SIG-M5 treated with dmso at 0.1 percent for 504 hours (cell line): ENCODE measurements at regions not wholly inside any gene's neighbourhood (a gene's known extent, or its start where the extent isn't known, plus 50 kb on each side); places are given as distances from the start of the nearest gene placed in this dataset.
"Not testable (repeated sequence)": the region's sequence is repeated elsewhere in the genome, so short reads cannot be mapped to it uniquely, and the experiment has no call there.

ENCODE experiments used
- DNase-seq: peaks from one replicate; lab custom pipeline; 2025; ENCODE audit not compliant: unreplicated experiment; lab: John Stamatoyannopoulos, UW

DNA sequence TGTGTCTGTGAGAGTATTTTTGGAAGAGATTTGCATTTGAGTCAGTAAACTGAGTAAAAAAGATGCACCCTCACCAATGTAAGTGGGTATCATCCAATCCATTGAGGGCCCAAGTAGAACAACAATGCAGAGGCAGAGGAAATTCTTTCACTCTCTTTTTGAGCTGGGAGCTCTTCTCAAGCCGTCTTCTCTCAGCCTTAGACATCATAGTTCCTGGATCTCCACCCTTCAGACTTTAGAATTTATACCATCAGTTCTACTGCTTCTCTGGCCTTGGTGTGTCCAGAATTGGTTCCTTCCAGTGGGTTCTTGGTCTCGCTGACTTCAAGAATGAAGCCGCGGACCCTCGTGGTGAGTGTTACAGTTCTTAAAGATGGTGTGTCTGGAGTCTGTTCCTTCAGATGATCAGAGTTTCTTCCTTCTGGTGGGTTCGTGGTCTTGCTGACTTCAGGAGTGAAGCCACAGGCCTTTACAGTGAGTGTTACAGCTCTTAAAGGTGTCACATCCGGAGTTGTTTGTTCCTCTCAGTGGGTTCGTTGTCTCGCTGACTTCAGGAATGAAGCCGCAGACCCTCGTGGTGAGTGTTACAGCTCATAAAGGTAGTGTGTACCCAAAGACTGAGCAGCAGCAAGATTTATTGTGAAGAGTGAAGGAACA lies 187.5 kb upstream of the KCNMB2 start:
- DNase-seq: not testable (repeated sequence)

GRCh38 chr3:178349218-178349596 lies 187.0 kb upstream of the KCNMB2 start:
- not testable (repeated sequence) for DNase-seq

- no peak for DNase-seq
Observed at GRCh38 chr3:178350763-178351162, 185.5 kb upstream of the KCNMB2 start.

GRCh38 chr3:178352326-178353005 lies 183.8 kb upstream of the KCNMB2 start:
- DNase-seq: no peak

GRCh38 chr3:178353006-178353694 lies 183.1 kb upstream of the KCNMB2 start:
- no peak for DNase-seq

DNA sequence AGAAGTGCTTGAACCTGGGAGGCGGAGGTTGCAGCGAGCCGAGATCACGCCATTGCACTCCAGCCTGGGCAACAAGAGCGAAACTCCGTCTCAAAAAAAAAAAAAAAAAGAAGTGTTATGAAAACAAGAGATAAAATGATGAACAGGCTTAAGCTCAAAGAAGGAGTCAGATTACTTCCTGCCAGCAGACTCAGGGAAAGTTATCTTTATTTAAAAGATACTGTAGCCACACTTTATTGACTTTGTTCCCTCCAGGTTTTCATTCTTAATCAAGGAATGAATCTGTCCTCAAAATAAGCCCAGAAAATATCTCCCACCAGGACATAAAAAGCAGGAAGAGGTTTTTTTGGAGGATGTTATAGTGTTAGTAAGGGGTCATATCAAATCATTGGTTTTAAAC lies 176.5 kb upstream of the KCNMB2 start:
- DNase-seq: no peak

- not testable (repeated sequence) for DNase-seq
Observed at GRCh38 chr3:178363048-178363447, 173.2 kb upstream of the KCNMB2 start.

GRCh38 chr3:178367817-178368617 lies 168.2 kb upstream of the KCNMB2 start:
- no peak for DNase-seq

DNA sequence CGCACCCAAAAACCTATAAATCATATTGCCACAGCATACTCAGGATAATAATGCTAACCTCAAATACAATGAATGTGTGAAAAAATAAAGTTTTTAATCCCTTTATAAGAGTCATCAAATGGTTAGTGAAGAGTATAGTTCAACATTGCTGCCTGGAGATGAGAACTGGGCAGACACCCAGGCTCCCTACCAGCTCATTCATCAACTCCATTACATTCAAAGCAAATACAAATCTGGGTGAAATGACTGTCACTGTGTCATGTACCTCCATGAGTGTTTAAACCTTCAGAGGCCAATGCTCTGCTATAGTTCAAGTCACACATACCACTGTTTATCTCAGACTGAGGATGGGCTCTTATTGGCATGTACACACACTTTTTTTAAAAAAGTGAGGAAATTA lies 167.2 kb upstream of the KCNMB2 start:
- DNase-seq: no peak

- DNase-seq: no peak
Observed at GRCh38 chr3:178369811-178370210, 166.4 kb upstream of the KCNMB2 start.

DNA sequence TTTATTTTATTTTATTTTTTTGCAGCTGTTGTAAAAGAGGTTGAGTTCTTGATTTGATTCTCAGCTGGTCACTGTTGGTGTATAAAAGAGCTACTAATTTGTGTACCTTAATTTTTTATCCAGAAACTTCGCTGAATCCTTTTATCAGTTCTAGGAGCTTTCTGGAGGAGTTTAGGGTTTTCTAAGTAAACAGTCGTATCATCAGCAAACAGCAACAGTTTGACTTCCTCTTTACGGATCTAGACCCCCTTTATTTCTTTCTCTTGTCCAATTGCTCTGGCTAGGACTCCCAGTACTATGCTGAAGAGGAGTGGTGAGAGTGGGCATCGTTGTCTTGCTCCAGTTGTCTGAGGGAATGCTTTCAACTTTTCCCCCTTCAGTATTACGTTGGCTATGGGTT lies 165.8 kb upstream of the KCNMB2 start:
- no peak for DNase-seq

DNA sequence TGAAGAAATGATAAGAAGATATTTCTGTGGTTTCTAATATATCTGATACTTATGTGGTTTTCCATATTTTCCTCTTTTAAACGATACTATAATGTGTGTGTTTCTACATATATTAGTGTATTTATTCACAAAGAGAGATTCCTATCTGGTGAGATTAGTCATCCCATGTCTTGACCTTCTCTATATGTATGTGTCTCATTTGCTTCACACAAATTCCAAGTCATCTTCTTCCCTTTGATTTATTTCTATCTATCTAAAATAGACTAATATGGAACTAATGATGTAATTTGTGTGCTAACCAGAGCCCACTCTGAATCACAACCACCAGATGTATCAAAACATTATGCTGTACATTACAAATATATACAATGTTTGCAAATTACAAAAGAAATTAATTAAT lies 154.7 kb upstream of the KCNMB2 start:
- no peak for DNase-seq

DNA sequence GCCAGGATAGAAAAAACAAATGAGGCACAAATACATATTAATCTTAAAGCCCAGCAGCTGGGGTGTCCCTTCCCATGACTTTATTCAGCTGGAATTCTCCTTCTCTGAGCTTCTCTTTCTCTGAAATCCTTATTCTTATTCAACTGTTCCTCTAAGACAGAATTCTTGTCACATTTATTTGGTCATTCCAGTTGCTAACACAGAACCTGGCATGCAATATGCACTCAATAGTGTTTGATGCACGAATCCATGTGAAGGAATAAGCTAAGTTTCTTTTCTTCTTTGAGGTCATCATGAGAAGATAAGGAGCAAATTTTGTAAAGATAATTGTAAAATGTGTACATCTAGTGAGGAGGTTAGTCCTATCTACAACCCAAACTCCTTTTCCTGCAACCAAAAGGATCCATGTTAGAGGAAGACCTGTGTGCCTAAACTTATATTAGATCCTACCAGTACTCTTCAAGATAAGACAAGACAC lies 154.2 kb upstream of the KCNMB2 start:
- no peak for DNase-seq

DNA sequence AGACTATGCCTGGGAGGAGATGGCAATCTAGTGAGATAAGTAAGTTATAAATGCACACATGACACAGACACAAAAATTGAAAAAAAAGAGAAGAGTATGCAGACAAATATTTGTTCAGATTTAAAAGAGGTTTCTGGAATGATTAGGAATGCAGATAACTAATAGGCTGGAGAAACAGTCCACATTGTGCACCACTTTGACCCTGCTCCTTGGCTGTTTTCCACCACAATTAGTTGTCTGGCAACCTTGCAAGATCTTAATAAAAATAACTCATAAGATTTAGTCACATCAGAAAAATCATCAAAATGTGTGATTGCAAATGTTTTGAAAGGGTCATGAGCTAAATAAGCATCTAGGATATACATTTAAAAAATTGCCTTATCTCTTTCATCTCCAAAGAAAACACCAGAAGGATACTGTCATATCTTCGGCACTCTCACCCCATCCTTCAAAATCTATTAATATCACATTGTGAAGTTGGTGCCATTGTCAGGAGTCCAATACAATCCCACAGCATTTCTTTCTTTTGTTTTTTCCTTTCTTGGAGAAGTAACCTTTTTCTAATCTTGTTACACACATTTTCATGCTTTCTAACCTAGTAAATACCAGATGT lies 153.7 kb upstream of the KCNMB2 start:
- no peak for DNase-seq

GRCh38 chr3:178384321-178385230 lies 151.7 kb upstream of the KCNMB2 start:
- DNase-seq: no peak

DNA sequence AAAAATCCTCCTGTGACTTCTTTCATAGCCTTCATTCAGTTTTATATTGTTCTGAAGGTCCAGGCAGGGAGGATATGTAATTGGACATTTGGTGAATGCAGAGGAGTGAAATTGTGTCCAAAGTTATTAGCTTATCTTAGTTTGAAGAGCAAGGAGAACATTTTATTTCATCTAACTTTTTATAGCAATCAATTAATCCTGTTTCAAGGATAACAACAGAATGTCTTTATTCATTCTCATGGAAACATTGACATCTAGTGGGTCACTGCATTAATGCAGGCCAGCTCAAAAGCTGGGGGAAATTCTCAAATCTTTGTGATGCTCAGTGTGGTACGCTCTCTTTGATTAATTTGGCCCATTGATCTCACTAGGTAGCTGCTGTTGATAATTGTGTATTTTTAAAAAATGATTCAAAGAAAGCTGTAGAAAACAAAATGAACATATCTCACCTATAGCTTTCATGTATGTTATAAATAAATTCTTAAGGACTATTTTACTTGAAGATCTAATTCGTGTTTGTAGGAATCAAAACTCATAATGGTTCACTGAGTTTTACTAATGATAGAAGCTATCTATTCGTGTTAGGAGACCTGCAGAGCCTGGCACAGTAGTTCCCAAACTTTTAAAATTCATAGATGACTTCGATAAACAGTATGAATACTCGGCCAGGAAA lies 150.8 kb upstream of the KCNMB2 start:
- DNase-seq: no peak

GRCh38 chr3:178386401-178386800 lies 149.8 kb upstream of the KCNMB2 start:
- DNase-seq: no peak

DNA sequence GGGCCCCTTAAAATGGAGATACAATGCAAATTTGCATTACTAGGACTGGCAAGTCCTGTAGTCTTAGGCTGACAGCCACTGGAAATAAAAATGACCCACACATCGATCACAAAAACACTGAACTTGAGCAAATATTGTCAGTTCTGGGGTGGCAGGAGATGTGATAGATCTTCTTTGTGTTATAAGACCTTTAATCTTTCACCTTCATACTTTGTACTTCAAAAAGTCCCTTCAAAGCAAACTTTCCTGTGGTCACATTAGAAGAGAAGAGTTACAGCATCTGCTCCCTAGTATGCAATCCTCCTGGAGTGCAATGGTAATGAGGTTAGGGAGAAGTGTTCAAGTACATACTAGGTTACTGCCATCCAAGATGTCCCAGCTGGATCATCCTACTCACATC lies 149.4 kb upstream of the KCNMB2 start:
- no peak for DNase-seq

GRCh38 chr3:178388473-178388872 lies 147.8 kb upstream of the KCNMB2 start:
- no peak for DNase-seq
